ENCODE measurements at regions not wholly inside any gene's neighbourhood (a gene's known extent, or its start where the extent isn't known, plus 50 kb on each side); places are given as distances from the start of the nearest gene placed in this dataset.

DNA sequence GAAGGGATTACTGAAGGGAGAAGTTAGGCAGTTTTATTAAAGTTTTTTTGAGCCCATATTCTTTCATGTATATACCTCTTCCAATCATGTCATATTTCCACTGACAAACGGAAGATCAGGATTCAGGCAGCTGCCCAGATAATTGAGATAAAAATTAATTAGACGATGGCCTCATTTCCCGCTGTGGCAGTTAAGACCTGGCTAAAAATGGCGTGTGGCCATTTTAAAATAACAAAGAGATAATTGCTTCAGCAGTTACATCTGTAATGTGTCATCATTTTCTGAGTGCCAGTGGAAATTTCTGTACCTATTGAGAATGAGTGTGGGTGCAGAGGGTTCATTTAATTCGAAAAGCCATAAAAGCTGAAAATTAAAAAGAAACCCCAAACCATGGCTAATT lies 215.1 kb downstream of the STK31 start:
- TF ChIP-seq, protein P1, sequence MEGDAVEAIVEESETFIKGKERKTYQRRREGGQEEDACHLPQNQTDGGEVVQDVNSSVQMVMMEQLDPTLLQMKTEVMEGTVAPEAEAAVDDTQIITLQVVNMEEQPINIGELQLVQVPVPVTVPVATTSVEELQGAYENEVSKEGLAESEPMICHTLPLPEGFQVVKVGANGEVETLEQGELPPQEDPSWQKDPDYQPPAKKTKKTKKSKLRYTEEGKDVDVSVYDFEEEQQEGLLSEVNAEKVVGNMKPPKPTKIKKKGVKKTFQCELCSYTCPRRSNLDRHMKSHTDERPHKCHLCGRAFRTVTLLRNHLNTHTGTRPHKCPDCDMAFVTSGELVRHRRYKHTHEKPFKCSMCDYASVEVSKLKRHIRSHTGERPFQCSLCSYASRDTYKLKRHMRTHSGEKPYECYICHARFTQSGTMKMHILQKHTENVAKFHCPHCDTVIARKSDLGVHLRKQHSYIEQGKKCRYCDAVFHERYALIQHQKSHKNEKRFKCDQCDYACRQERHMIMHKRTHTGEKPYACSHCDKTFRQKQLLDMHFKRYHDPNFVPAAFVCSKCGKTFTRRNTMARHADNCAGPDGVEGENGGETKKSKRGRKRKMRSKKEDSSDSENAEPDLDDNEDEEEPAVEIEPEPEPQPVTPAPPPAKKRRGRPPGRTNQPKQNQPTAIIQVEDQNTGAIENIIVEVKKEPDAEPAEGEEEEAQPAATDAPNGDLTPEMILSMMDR (IDR thresholded peaks at IDR 0.05), result no peak
- TF ChIP-seq POLR2A (IDR thresholded peaks at IDR 0.05), result no peak
- DNase-seq (ENCODE audit: low spot score in 2 of 2), result no peak
- intact Hi-C loops (cut with DNase I; ENCODE audit: low total_unique reads), result no loop called here
- H3K4me3 ChIP-seq (ENCODE audit: low read depth, poor library complexity, severe bottlenecking), result no peak overlapping the region
- WGBS, 2 donors, result 70 to 76% methylated on average over 5 of the region's 5 CpGs

- TF ChIP-seq, protein P1 (IDR thresholded peaks at IDR 0.05), result no peak
- no peak for TF ChIP-seq POLR2A (IDR thresholded peaks at IDR 0.05)
- no peak for DNase-seq (ENCODE audit: low spot score in 2 of 2)
- intact Hi-C loops (cut with DNase I; ENCODE audit: low total_unique reads), result no loop called here
- no peak overlapping the region for H3K4me3 ChIP-seq (ENCODE audit: low read depth, poor library complexity, severe bottlenecking)
- 85 to 93% methylated on average over 5 of the region's 5 CpGs for WGBS, 2 donors
Measured at GRCh38 chr7:23927709-23928417, 217.8 kb downstream of the STK31 start.

DNA sequence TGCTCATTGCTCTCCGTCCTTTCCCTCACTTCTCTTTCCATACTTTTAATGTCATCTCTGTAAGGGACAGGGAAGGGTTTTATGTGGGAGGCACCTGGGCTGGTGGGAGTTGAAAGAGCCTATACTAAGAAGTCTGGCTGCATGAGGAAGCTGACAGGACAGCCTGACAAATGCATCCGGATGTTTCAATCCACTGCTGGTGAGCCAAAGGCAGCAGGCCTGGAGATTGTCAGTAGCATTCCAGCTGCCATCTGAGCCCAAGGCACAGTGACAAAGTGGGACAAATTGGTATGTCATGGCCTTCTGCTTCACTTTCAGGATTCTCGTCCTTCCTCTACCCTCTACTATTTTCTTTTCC lies 218.4 kb downstream of the STK31 start:
- intact Hi-C loops (cut with DNase I; ENCODE audit: low total_unique reads), result no loop called here
- H3K4me3 ChIP-seq (ENCODE audit: low read depth, poor library complexity, severe bottlenecking), result no peak overlapping the region
- TF ChIP-seq POLR2A (IDR thresholded peaks at IDR 0.05), result no peak
- TF ChIP-seq, protein P1 (IDR thresholded peaks at IDR 0.05), result no peak
- no peak for DNase-seq (ENCODE audit: low spot score in 2 of 2)
- 43 to 61% methylated on average over 3 of the region's 3 CpGs for WGBS, 2 donors

DNA sequence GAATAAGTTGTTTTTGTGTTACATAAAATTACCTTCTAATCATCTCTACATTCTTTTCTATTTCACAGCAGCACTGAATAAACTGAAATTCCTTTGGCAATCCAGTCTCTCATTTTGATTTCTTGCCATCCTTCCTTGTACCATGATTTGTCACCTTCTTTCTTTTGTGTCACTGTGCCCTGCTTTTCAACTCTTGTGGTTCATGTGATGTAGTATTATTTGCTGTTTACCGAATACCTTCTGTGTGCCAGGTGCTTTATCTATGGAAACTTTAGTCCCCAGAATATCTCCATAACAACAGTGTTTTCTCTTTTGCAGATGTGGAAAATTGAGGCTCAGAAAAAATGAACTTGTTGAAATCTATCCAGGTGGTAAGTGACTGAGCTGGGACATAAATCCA lies 220.3 kb downstream of the STK31 start:
- no peak for TF ChIP-seq POLR2A (IDR thresholded peaks at IDR 0.05)
- TF ChIP-seq, protein P1 (IDR thresholded peaks at IDR 0.05), result no peak
- 62 to 63% methylated on average over 1 of the region's 1 CpG for WGBS, 2 donors
- H3K4me3 ChIP-seq (ENCODE audit: low read depth, poor library complexity, severe bottlenecking), result no peak overlapping the region
- intact Hi-C loops (cut with DNase I; ENCODE audit: low total_unique reads), result no loop called here
- no peak for DNase-seq (ENCODE audit: low spot score in 2 of 2)

GRCh38 chr7:23931633-23932032 lies 221.6 kb downstream of the STK31 start:
- H3K4me3 ChIP-seq (ENCODE audit: low read depth, poor library complexity, severe bottlenecking), result no peak overlapping the region
- intact Hi-C loops (cut with DNase I; ENCODE audit: low total_unique reads), result no loop called here
- TF ChIP-seq POLR2A (IDR thresholded peaks at IDR 0.05), result no peak
- TF ChIP-seq, protein P1 (IDR thresholded peaks at IDR 0.05), result no peak
- DNase-seq (ENCODE audit: low spot score in 2 of 2), result no peak
- 77 to 89% methylated on average over 2 of the region's 2 CpGs for WGBS, 2 donors

DNA sequence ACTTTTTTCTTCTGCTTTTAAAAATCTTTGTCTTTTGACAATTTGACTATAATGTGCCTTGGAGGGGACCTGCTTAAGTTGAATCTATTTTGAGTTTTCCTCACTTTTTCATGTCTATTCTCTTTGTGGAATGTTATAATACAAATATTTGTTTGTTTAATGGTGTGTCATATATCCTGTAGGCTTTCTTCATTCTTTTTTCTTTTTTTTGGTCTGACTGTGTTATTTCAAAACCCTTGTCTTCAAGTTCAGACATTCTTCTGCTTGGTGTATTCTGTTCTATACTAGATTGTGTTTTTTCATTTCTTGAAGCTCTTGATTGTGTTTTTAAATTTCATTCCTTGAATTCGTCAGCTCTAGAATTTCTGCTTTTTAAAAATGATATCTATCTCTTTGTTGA lies 228.2 kb downstream of the STK31 start:
- DNase-seq (ENCODE audit: low spot score in 2 of 2), result no peak
- 91% methylated on average over 1 of the region's 1 CpG for WGBS, 2 donors
- intact Hi-C loops (cut with DNase I; ENCODE audit: low total_unique reads), result loop anchor here (5.0 kb wide), 1 partner anchor 429 kb away; no protein-coding TSS in a partner anchor
- no peak for TF ChIP-seq POLR2A (IDR thresholded peaks at IDR 0.05)
- TF ChIP-seq, protein P1 (IDR thresholded peaks at IDR 0.05), result no peak
- H3K4me3 ChIP-seq (ENCODE audit: low read depth, poor library complexity, severe bottlenecking), result no peak overlapping the region

Data from lower leg skin (tissue), 4 donors.